ENCODE measurements at regions not wholly inside any gene's neighbourhood (a gene's known extent, or its start where the extent isn't known, plus 50 kb on each side); places are given as distances from the start of the nearest gene placed in this dataset.

DNA sequence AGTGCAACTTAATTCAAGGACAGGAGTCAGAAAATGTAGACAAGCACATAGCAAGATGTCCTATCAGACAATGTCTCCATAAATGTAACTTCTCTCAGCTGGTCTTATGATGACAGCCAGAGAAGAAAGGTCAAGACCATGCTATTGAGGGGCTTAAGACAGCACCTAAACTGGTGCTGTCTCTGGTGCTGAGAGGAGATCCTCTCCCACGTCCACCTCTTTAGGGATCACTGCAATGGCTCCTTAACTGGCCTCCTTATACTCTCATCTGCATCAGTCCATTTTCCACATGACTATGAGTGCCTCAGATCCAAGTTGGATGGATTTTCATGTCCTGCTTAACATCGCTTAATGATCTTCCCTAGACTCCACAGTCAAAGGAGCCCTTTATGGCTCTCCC is 210.6 kb downstream of the ARL4A start:
- H3K36me3 ChIP-seq (ENCODE audit: control insufficient read depth, insufficient read depth, low read length): no peaks in the 10 kb centered on the region
- H3K27me3 ChIP-seq (ENCODE audit: control insufficient read depth, insufficient read depth, low read length): no peaks in the 10 kb centered on the region
- no peak overlapping the region for H3K9ac ChIP-seq (ENCODE audit: low read length)
- H3K4me1 ChIP-seq (ENCODE audit: control insufficient read depth, insufficient read depth, low read length): no peaks in the 10 kb centered on the region
- no peak overlapping the region for H3K4me3 ChIP-seq (ENCODE audit: low read length)
- H3K9me3 ChIP-seq (ENCODE audit: control insufficient read depth, low read length): no peaks in the 10 kb centered on the region

DNA sequence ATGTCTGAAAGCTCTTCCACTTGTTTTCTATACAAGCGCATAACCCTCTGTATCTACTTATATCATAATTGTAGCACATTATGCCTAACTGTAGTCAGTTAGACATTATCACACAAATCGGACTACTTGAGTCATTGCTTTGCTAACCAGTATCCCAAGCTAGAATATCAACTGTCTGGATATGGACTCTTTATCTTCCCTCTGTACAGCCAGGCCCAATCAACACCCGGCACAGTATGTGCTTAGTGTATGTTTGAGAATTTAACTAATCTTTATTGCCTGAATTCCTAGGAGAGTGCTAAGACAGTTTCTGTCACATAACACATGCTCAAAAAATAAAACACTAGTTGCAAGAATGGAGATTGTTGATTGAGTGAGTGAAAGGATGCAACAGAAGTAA is 211.2 kb downstream of the ARL4A start:
- Histone ChIP-seq H3K4me1 (ENCODE audit: control insufficient read depth, insufficient read depth, low read length) (no peaks in the 10 kb centered on the region), H3K4me3 (ENCODE audit: low read length) (no peak overlapping the region), H3K27me3 (ENCODE audit: control insufficient read depth, insufficient read depth, low read length) (no peaks in the 10 kb centered on the region), H3K9me3 (ENCODE audit: control insufficient read depth, low read length) (no peaks in the 10 kb centered on the region), H3K36me3 (ENCODE audit: control insufficient read depth, insufficient read depth, low read length) (no peaks in the 10 kb centered on the region), H3K9ac (ENCODE audit: low read length) (no peak overlapping the region)

DNA sequence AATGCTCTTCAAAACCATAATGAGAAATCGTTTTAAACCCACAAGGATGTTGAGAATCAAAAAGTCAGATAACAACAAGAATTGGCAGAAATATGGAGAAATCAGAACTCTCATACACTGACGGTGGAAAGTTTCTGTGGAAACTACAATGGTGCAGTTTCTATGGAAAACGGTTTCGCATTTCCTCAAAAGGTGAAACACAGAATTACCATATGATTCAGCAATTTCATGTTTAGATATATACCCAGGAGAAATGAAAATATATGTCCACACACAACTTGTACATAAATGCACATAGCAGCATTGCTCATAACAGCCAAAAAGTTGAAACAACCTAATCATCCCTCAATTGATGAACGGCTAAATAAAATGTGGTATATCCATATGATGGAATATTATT is 218.2 kb downstream of the ARL4A start:
- Histone ChIP-seq H3K9ac (ENCODE audit: low read length) (no peak overlapping the region), H3K27me3 (ENCODE audit: control insufficient read depth, insufficient read depth, low read length) (no peaks in the 10 kb centered on the region), H3K36me3 (ENCODE audit: control insufficient read depth, insufficient read depth, low read length) (no peaks in the 10 kb centered on the region), H3K4me3 (ENCODE audit: low read length) (no peak overlapping the region), H3K9me3 (ENCODE audit: control insufficient read depth, low read length) (no peaks in the 10 kb centered on the region), H3K4me1 (ENCODE audit: control insufficient read depth, insufficient read depth, low read length) (no peaks in the 10 kb centered on the region)

DNA sequence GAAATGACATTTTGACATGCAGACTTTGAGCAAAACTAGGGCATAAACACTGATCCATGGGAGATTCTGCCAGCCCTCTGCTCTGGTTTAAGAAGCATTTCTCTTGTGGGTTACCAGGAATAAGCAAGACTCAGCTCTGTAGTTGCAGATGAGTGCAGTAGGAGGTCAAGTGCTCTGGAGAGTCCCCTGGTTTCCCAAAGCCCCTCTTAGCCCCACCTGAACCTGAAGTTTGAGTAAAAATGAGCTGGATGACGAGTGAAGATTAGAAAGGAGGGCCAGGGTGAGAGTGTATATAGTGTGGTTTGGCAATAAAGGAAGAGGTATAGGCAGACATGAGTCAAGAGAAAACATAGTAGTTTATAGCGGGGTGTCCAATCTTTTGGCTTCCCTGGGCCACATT is 220.3 kb downstream of the ARL4A start:
- H3K4me1 ChIP-seq (ENCODE audit: control insufficient read depth, insufficient read depth, low read length): no peaks in the 10 kb centered on the region
- H3K9me3 ChIP-seq (ENCODE audit: control insufficient read depth, low read length): no peaks in the 10 kb centered on the region
- H3K36me3 ChIP-seq (ENCODE audit: control insufficient read depth, insufficient read depth, low read length): no peaks in the 10 kb centered on the region
- H3K4me3 ChIP-seq (ENCODE audit: low read length): no peak overlapping the region
- H3K27me3 ChIP-seq (ENCODE audit: control insufficient read depth, insufficient read depth, low read length): no peaks in the 10 kb centered on the region
- H3K9ac ChIP-seq (ENCODE audit: low read length): no peak overlapping the region

DNA sequence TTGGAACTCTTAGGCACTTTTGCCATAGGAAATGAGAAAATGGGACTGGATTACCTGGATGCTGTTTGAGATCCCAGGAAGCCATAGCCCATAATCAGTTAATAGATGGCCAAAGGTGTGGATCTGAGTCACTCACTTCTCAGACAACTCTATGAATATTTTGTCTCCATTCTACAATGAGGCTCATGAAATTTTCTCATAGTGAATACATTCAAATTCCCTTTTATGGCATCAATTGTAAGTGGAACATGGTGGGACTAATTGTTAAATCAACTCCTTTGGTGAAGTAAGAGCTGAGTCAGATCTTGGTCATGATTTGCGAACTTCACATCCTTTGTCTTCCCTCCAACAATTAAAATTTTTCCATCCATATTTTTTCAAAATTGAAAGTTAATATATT is 222.1 kb downstream of the ARL4A start:
- Histone ChIP-seq H3K4me1 (ENCODE audit: control insufficient read depth, insufficient read depth, low read length) (no peaks in the 10 kb centered on the region), H3K9me3 (ENCODE audit: control insufficient read depth, low read length) (no peaks in the 10 kb centered on the region), H3K27me3 (ENCODE audit: control insufficient read depth, insufficient read depth, low read length) (no peaks in the 10 kb centered on the region), H3K4me3 (ENCODE audit: low read length) (no peak overlapping the region), H3K36me3 (ENCODE audit: control insufficient read depth, insufficient read depth, low read length) (no peaks in the 10 kb centered on the region), H3K9ac (ENCODE audit: low read length) (no peak overlapping the region)

DNA sequence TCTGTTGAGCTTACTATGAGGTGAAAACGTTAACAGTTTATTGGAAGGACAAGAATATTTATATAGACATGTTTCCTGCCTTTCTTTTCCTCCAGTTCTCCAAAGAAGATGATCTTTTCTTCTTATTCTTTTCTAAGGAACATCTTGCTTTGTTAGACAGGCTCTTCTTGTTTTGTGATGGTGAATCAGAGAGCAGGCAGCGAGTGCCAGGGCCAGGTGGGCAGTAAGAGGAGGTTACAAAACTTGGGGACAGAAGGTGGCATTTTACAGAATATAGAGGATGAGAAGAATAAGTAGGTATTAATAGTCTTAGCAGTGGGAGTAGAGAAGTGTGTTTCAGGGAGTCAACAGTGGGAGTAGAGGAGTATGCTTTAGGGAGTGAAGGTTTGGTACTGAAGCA is 223.6 kb downstream of the ARL4A start:
- no peaks in the 10 kb centered on the region for H3K9me3 ChIP-seq (ENCODE audit: control insufficient read depth, low read length)
- no peaks in the 10 kb centered on the region for H3K27me3 ChIP-seq (ENCODE audit: control insufficient read depth, insufficient read depth, low read length)

DNA sequence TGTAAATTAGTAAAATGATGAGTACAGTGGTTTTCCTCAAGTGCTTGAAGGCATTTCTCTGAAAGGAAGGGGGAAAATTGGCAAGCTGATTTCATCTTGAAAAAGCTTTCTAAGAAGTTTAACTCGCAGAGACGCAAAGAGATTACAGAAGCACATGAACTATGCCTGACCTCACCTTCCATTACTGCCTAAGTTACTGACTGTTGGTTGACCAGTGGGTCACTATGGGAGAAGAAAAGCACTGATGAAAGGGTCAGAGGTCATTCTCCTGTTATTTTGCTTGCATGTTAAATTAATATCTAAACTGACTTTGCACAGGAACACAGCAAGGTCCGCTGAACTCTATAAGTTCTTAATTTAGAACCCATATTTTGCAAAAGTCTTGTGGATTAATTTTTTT is 225.6 kb downstream of the ARL4A start:
- Histone ChIP-seq H3K27me3 (ENCODE audit: control insufficient read depth, insufficient read depth, low read length) (no peaks in the 10 kb centered on the region), H3K9me3 (ENCODE audit: control insufficient read depth, low read length) (no peaks in the 10 kb centered on the region), H3K36me3 (ENCODE audit: control insufficient read depth, insufficient read depth, low read length) (no peaks in the 10 kb centered on the region), H3K4me3 (ENCODE audit: low read length) (no peak overlapping the region), H3K9ac (ENCODE audit: low read length) (no peak overlapping the region), H3K4me1 (ENCODE audit: control insufficient read depth, insufficient read depth, low read length) (no peaks in the 10 kb centered on the region)

More for the DNA sequence above, 223.6 kb downstream of the ARL4A start:
- Histone ChIP-seq H3K4me1 (ENCODE audit: control insufficient read depth, insufficient read depth, low read length) (no peaks in the 10 kb centered on the region), H3K9ac (ENCODE audit: low read length) (no peak overlapping the region), H3K4me3 (ENCODE audit: low read length) (no peak overlapping the region), H3K36me3 (ENCODE audit: control insufficient read depth, insufficient read depth, low read length) (no peaks in the 10 kb centered on the region)

DNA sequence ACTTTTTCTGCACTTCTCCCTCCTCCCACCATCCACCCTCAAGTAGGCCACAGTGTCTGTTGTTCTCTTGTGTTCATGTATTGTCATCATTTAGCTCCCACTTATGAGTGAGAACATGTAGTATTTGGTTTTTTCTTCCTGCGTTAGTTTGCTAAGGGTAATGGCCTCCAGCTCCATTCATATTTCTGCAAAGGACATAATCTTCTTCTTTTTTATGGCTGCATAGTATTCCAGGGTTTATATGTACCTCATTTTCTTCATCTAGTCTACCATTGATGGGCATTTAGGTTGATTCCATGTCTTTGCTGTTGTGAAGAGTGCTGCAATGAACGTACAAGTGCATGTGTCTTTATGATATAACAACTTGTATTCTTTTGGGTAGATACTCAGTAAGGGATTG is 230.4 kb downstream of the ARL4A start:
- Histone ChIP-seq H3K36me3 (ENCODE audit: control insufficient read depth, insufficient read depth, low read length) (no peaks in the 10 kb centered on the region), H3K4me3 (ENCODE audit: low read length) (no peak overlapping the region)

DNA sequence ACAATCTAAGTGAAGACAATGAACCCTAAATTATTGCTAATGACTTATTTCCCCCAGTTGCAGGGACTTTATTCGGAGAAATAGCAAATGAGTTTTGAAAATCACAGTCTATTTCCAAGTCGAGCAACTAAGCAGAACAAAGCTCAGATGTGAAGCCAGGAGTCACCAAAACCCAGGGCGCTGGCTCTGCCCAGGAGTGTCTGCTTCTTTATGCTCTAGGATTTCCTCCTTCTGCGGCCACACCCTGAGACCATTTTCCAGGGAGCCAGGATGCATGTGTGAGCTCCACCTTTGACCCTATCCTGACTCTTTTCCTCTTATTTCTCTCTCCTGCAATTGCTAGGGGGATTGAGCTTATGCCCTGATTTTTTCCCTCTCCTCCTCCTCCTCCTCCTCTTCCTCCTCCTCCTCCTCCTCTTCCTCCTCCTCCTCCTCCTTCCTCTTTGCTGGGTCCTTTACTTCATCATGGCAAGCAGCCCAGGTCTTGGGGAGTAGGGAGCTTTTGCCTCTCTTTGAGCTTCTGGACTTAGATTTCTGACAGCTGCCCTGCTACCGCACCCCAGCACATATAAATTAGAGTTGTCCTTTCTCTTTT is 234.4 kb downstream of the ARL4A start:
- H3K4me3 ChIP-seq (ENCODE audit: low read length): no peak overlapping the region
- H3K27me3 ChIP-seq (ENCODE audit: control insufficient read depth, insufficient read depth, low read length): no peaks in the 10 kb centered on the region
- peaks cover 9% of the 10 kb centered on the region for H3K4me1 ChIP-seq (ENCODE audit: control insufficient read depth, insufficient read depth, low read length)
- no peaks in the 10 kb centered on the region for H3K36me3 ChIP-seq (ENCODE audit: control insufficient read depth, insufficient read depth, low read length)
- H3K9me3 ChIP-seq (ENCODE audit: control insufficient read depth, low read length): no peaks in the 10 kb centered on the region
- no peak overlapping the region for H3K9ac ChIP-seq (ENCODE audit: low read length)

More for the DNA sequence above, 230.4 kb downstream of the ARL4A start:
- Histone ChIP-seq H3K4me1 (ENCODE audit: control insufficient read depth, insufficient read depth, low read length) (peaks cover 9% of the 10 kb centered on the region), H3K9me3 (ENCODE audit: control insufficient read depth, low read length) (no peaks in the 10 kb centered on the region), H3K27me3 (ENCODE audit: control insufficient read depth, insufficient read depth, low read length) (no peaks in the 10 kb centered on the region), H3K9ac (ENCODE audit: low read length) (no peak overlapping the region)

DNA sequence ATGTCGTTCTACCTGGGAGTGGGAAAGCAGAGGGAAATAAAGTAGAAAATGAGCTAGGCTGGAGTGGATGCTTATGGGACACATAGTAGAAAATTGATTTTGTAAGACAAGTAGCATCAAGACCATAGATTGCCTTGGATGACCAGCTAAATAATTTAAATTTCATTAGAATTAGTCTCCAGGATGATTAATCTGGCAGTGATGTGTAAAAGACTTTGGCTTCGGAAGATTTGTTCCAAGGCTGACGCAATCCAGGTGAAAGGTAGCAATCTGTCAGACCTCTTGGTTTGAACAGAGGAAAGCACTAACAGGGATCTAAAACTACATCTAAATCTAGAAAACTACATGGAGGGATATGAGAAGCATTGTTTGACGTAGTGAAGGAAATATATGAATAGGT is 236.5 kb downstream of the ARL4A start:
- H3K9ac ChIP-seq (ENCODE audit: low read length): no peak overlapping the region
- peaks cover 27% of the 10 kb centered on the region for H3K4me1 ChIP-seq (ENCODE audit: control insufficient read depth, insufficient read depth, low read length)
- no peak overlapping the region for H3K4me3 ChIP-seq (ENCODE audit: low read length)

DNA sequence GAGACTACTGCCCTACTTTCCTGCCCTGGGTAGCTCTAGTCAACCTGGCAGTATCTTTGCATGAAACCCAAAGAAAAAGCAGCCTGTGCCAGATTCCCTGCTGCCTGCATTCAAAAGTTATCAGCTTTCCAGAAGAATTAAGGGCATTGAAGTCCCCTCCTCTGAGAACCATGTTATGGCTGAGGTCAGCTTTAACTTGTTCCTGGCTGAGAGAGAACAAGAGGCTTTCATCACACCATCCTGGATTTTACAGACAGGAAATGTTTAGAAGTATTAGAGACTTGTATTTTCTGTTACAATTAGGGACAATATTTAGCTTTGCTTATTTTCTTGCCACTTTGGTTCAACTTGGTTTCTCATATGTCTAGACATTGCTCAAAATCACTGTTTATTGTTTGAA is 238.8 kb downstream of the ARL4A start:
- H3K9ac ChIP-seq (ENCODE audit: low read length): no peak overlapping the region
- no peaks in the 10 kb centered on the region for H3K27me3 ChIP-seq (ENCODE audit: control insufficient read depth, insufficient read depth, low read length)
- no peaks in the 10 kb centered on the region for H3K36me3 ChIP-seq (ENCODE audit: control insufficient read depth, insufficient read depth, low read length)
- peaks cover 29% of the 10 kb centered on the region for H3K4me1 ChIP-seq (ENCODE audit: control insufficient read depth, insufficient read depth, low read length)
- H3K9me3 ChIP-seq (ENCODE audit: control insufficient read depth, low read length): no peaks in the 10 kb centered on the region
- H3K4me3 ChIP-seq (ENCODE audit: low read length): no peak overlapping the region

More for the DNA sequence above, 236.5 kb downstream of the ARL4A start:
- no peaks in the 10 kb centered on the region for H3K9me3 ChIP-seq (ENCODE audit: control insufficient read depth, low read length)
- no peaks in the 10 kb centered on the region for H3K36me3 ChIP-seq (ENCODE audit: control insufficient read depth, insufficient read depth, low read length)
- H3K27me3 ChIP-seq (ENCODE audit: control insufficient read depth, insufficient read depth, low read length): no peaks in the 10 kb centered on the region

DNA sequence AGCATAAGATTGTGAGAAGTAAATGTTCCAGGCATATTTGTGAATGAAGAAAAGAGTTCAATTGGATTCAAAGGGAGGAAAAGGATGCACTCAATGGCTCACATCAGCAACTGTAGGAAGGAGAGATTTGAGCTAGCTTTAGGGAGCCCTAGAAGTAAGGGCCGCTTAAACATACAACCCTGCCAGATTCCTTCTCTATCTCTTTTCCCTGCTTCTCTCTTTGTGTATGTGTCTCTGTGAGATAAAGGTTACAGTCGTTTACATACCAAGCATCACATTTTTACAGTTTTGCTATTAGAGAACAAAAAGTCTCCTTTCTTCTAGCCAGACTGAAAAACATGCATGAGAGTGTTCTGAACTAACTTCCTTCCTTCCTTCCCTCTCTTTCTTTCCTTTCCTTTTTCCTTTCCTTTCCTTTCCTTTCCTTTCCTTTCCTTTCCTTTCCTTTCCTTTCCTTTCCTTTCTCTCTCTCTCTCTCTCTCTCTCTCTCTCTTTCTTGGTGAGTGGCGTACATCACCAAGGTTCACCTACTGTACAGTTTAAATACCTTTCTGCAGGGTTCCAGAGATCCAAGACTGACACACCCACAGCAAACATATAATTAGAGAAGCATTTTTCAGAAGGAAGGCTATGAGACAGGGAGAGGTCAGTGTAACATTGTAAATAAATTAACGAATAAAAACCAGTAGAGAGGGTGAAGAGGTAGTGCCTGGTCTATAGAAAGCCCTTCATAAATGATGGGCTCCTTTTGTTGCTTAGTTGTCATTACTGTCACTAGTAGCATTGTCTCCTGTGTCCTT is 240.4 kb downstream of the ARL4A start:
- no peaks in the 10 kb centered on the region for H3K36me3 ChIP-seq (ENCODE audit: control insufficient read depth, insufficient read depth, low read length)
- H3K9me3 ChIP-seq (ENCODE audit: control insufficient read depth, low read length): no peaks in the 10 kb centered on the region
- H3K27me3 ChIP-seq (ENCODE audit: control insufficient read depth, insufficient read depth, low read length): no peaks in the 10 kb centered on the region
- H3K9ac ChIP-seq (ENCODE audit: low read length): no peak overlapping the region
- H3K4me1 ChIP-seq (ENCODE audit: control insufficient read depth, insufficient read depth, low read length): peaks cover 20% of the 10 kb centered on the region
- no peak overlapping the region for H3K4me3 ChIP-seq (ENCODE audit: low read length)
